Activated B cell treated with CpG ODN at 0.5 μM for 24 hours (primary cell): ENCODE measurements at regions not wholly inside any gene's neighbourhood (a gene's known extent, or its start where the extent isn't known, plus 50 kb on each side); places are given as distances from the start of the nearest gene placed in this dataset.

Experiments used
- ATAC-seq: fragments of 200-7000 bp; cut with Tn5 transposase; one replicate; pipeline ENCODE4 v1.10.0; 2021; ENCODE audit warnings: low read depth, mild to moderate bottlenecking, moderate library complexity
- CTCF ChIA-PET: fragments of 350-600 bp; sonication (Branson Sonifier 250); formaldehyde crosslinking; loops from one replicate; lab custom pipeline; 2021; ENCODE audit warnings: antibody characterized with exemption; lab: Charles Lee
- POLR2A ChIA-PET: fragments of 350-600 bp; sonication (Branson Sonifier 250); formaldehyde crosslinking; loops from one replicate; lab custom pipeline; 2021; ENCODE audit warnings: antibody characterized with exemption; lab: Charles Lee
- DNase-seq: peaks from one replicate; pipeline ENCODE4 v3.0.0; 2022
- H3K27ac Mint-ChIP-seq: one replicate; pipeline ENCODE4 v1.8.0; 2020; ENCODE audit warnings: mixed read lengths
- H3K27me3 Mint-ChIP-seq: one replicate; pipeline ENCODE4 v1.8.0; 2021; ENCODE audit warnings: mixed read lengths
- H3K36me3 Mint-ChIP-seq: one replicate; pipeline ENCODE4 v1.8.0; 2021; ENCODE audit warnings: low read depth, mixed read lengths
- H3K4me1 Mint-ChIP-seq: one replicate; pipeline ENCODE4 v1.8.0; 2021; ENCODE audit warnings: mixed read lengths
- H3K4me3 Mint-ChIP-seq: one replicate; pipeline ENCODE4 v1.8.0; 2020; ENCODE audit warnings: mild to moderate bottlenecking, mixed read lengths
- H3K9me3 Mint-ChIP-seq: one replicate; pipeline ENCODE4 v1.8.0; 2020; ENCODE audit warnings: mixed read lengths
- CTCF ChIP-seq: fragments of 200-600 bp; IDR thresholded peaks from one replicate; pipeline ENCODE4 v1.8.0; 2022; ENCODE audit warnings: antibody characterized with exemption, mild to moderate bottlenecking
- intact Hi-C: fragments of 100-400 bp; cut with micrococcal nuclease; formaldehyde crosslinking; loops from one replicate; pipeline ENCODE4 v1.15.1; 2024

- H3K27ac Mint-ChIP-seq, result no peak overlapping the region
- no peak for DNase-seq
- ChIA-PET CTCF (no interaction called here), POLR2A (no interaction called here)
- intact Hi-C loops, result no loop called here
- no peaks in the 10 kb centered on the region for H3K27me3 Mint-ChIP-seq
- no peak for ATAC-seq
- no peaks in the 10 kb centered on the region for H3K4me1 Mint-ChIP-seq
- H3K4me3 Mint-ChIP-seq, result no peak overlapping the region
- no peaks in the 10 kb centered on the region for H3K36me3 Mint-ChIP-seq
- no peaks in the 10 kb centered on the region for H3K9me3 Mint-ChIP-seq
- no peak for TF ChIP-seq CTCF
Observed at GRCh38 chr4:136443006-136443405, 1089.3 kb downstream of the PCDH18 start.

- Mint-ChIP-seq H3K4me1 (no peaks in the 10 kb centered on the region), H3K4me3 (no peak overlapping the region), H3K36me3 (no peaks in the 10 kb centered on the region), H3K27ac (no peak overlapping the region), H3K27me3 (no peaks in the 10 kb centered on the region), H3K9me3 (no peaks in the 10 kb centered on the region)
- ChIA-PET POLR2A (no interaction called here), CTCF (no interaction called here)
- TF ChIP-seq CTCF, result no peak
- ATAC-seq (no peak), DNase-seq (no peak)
- intact Hi-C loops, result no loop called here
Observed at GRCh38 chr4:136442447-136442846, 1089.8 kb downstream of the PCDH18 start.

- no peaks in the 10 kb centered on the region for H3K27me3 Mint-ChIP-seq
Observed at GRCh38 chr4:136441629-136442282, 1090.5 kb downstream of the PCDH18 start.

GRCh38 chr4:136438645-136439044 is 1093.6 kb downstream of the PCDH18 start:
- DNase-seq, result no peak
- Mint-ChIP-seq H3K4me1 (no peaks in the 10 kb centered on the region), H3K4me3 (no peak overlapping the region), H3K27me3 (no peaks in the 10 kb centered on the region), H3K9me3 (no peaks in the 10 kb centered on the region), H3K27ac (no peak overlapping the region), H3K36me3 (no peaks in the 10 kb centered on the region)
- ChIA-PET CTCF (no interaction called here), POLR2A (no interaction called here)
- intact Hi-C loops, result no loop called here
- no peak for ATAC-seq
- no peak for TF ChIP-seq CTCF

More at GRCh38 chr4:136441629-136442282, 1090.5 kb downstream of the PCDH18 start:
- Mint-ChIP-seq H3K27ac (no peak overlapping the region), H3K9me3 (no peaks in the 10 kb centered on the region), H3K36me3 (no peaks in the 10 kb centered on the region), H3K4me3 (no peak overlapping the region), H3K4me1 (no peaks in the 10 kb centered on the region)
- POLR2A ChIA-PET, result no interaction called here
- no peak for TF ChIP-seq CTCF
- DNase-seq (no peak), ATAC-seq (no peak)
- intact Hi-C loops, result no loop called here
- CTCF ChIA-PET, result no interaction called here

- H3K4me1 Mint-ChIP-seq, result no peaks in the 10 kb centered on the region
- no peak for DNase-seq
- no peak for ATAC-seq
- no peaks in the 10 kb centered on the region for H3K36me3 Mint-ChIP-seq
- no peak overlapping the region for H3K27ac Mint-ChIP-seq
- POLR2A ChIA-PET, result no interaction called here
- CTCF ChIA-PET, result no interaction called here
- TF ChIP-seq CTCF, result no peak
- intact Hi-C loops, result no loop called here
- H3K4me3 Mint-ChIP-seq, result no peak overlapping the region
- H3K9me3 Mint-ChIP-seq, result no peaks in the 10 kb centered on the region
- no peaks in the 10 kb centered on the region for H3K27me3 Mint-ChIP-seq
Observed at GRCh38 chr4:136424052-136424451, 1108.2 kb downstream of the PCDH18 start.
